ENCODE measurements at regions not wholly inside any gene's neighbourhood (a gene's known extent, or its start where the extent isn't known, plus 50 kb on each side); places are given as distances from the start of the nearest gene placed in this dataset.
A peak's percentile ranks its signal among the peaks of the same experiment; 100 is the strongest.

DNA sequence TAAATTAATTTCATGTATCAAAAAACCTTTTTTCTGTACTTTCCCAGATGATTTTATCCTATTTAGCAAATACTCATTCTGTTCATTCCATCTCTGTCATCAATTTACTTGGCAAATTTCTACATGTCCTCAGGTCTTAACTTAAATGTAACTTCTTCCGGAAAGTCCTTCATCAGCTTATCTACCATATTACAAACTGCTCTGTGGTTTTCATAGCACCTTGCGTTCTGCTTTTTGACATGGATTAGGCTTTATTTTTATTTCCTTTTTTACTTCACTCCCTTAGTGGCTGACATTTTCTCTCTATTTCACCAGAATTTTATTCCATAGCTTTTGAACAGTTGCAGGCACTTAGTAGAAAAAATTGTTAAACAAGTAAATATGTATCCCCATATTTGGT lies 1040.8 kb downstream of the TAF11L14 start:
- peak overlapping the region in 1 of 2 experiments; percentile 15 for H3K27ac ChIP-seq (ENCODE audit: insufficient read depth in 1 of 2, low read depth in 1 of 2, low read length in 2 of 2, poor library complexity in 1 of 2, severe bottlenecking in 2 of 2)
- peak; percentile 25 to 78 (median 60) for DNase-seq
- H3K36me3 ChIP-seq (ENCODE audit: control insufficient read depth in 4 of 4, insufficient read depth in 4 of 4, low read length in 3 of 4), result no peaks in the 10 kb centered on the region
- WGBS (ENCODE audit: insufficient coverage), result 0% methylated on average over 1 of the region's 2 CpGs
- CTCF ChIA-PET, result interaction anchor here (1.0 to 1.4 kb wide), 2 partner anchors 14 to 25 kb away, joined by 3 read pairs; no protein-coding TSS in a partner anchor
- H3K4me3 ChIP-seq (ENCODE audit: control insufficient read depth in 1 of 7, extremely low read depth in 1 of 7, insufficient read depth in 4 of 7, low read depth in 2 of 7, low read length in 6 of 7), result peak overlapping the region in 2 of 7 experiments; percentile 7 to 24
- POLR2A ChIA-PET, result no interaction called here
- H3K4me1 ChIP-seq (ENCODE audit: control extremely low read depth in 1 of 4, control insufficient read depth in 4 of 4, insufficient read depth in 4 of 4, low read length in 3 of 4), result peaks cover 3 to 11% (median 4%) of the 10 kb centered on the region in 4 experiments
- no peaks in the 10 kb centered on the region for H3K27me3 ChIP-seq (replicated peaks in 2 of 5; ENCODE audit: control insufficient read depth in 4 of 5, insufficient read depth in 5 of 5, low read length in 4 of 5)
- H3K9me3 ChIP-seq (ENCODE audit: control extremely low read depth in 1 of 5, control insufficient read depth in 4 of 5, insufficient read depth in 2 of 5, low read depth in 1 of 5, low read length in 4 of 5), result peaks cover 0 to 1% (median 0%) of the 10 kb centered on the region in 5 experiments

DNA sequence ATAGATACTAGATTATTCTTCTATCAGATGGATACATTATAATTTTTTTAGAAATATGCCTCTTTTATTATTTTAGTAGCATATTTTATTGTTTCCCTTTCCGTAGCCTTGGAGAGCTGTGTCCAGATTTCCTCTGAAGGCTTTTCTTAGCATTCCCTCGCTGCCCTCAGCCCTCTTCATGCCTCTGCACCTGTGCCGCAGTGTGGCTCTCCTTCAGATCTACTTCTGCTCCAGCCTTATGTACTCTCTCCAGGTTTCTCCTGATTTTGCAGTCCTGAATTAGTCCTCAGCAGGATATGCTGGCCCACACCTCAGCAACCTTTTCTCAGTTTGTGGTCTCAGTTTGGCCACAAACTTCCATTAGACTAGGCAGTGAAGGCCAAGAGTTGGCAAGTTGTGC lies 1052.0 kb downstream of the TAF11L14 start:
- H3K27me3 ChIP-seq (replicated peaks in 2 of 5; ENCODE audit: control insufficient read depth in 4 of 5, insufficient read depth in 5 of 5, low read length in 4 of 5), result no peaks in the 10 kb centered on the region
- H3K27ac ChIP-seq (ENCODE audit: insufficient read depth in 1 of 2, low read depth in 1 of 2, low read length in 2 of 2, poor library complexity in 1 of 2, severe bottlenecking in 2 of 2), result no peak overlapping the region
- DNase-seq, result no peak
- whole genome bisulfite sequencing (ENCODE audit: insufficient coverage), result 97% methylated on average over 3 of the region's 3 CpGs
- no peaks in the 10 kb centered on the region for H3K36me3 ChIP-seq (ENCODE audit: control insufficient read depth in 4 of 4, insufficient read depth in 4 of 4, low read length in 3 of 4)
- no peaks in the 10 kb centered on the region for H3K9me3 ChIP-seq (ENCODE audit: control extremely low read depth in 1 of 5, control insufficient read depth in 4 of 5, insufficient read depth in 2 of 5, low read depth in 1 of 5, low read length in 4 of 5)
- H3K4me1 ChIP-seq (ENCODE audit: control extremely low read depth in 1 of 4, control insufficient read depth in 4 of 4, insufficient read depth in 4 of 4, low read length in 3 of 4), result no peaks in the 10 kb centered on the region
- H3K4me3 ChIP-seq (ENCODE audit: control insufficient read depth in 1 of 7, extremely low read depth in 1 of 7, insufficient read depth in 4 of 7, low read depth in 2 of 7, low read length in 6 of 7), result no peak overlapping the region
- ChIA-PET CTCF (no interaction called here), POLR2A (no interaction called here)

DNA sequence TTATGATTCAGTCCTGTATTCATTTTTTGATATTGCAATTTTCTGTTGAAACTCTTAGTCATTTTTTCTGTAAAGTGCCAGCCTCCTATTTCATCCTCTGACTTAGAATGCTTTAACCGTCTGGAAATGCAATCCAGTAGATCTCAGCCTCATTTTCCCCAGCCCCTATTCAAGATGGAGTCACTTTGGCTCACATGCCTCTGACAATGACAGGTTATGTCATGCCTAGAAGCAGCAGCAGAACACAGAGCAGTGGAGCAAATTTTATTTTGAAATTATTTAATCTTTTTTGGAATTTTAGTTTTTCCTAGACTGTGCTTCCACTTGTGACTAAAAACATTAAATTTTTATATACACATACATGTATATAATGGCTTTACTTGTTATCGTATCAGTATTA lies 1053.2 kb downstream of the TAF11L14 start:
- Histone ChIP-seq H3K4me3 (ENCODE audit: control insufficient read depth in 1 of 7, extremely low read depth in 1 of 7, insufficient read depth in 4 of 7, low read depth in 2 of 7, low read length in 6 of 7) (no peak overlapping the region), H3K27ac (ENCODE audit: insufficient read depth in 1 of 2, low read depth in 1 of 2, low read length in 2 of 2, poor library complexity in 1 of 2, severe bottlenecking in 2 of 2) (no peak overlapping the region), H3K4me1 (ENCODE audit: control extremely low read depth in 1 of 4, control insufficient read depth in 4 of 4, insufficient read depth in 4 of 4, low read length in 3 of 4) (no peaks in the 10 kb centered on the region), H3K36me3 (ENCODE audit: control insufficient read depth in 4 of 4, insufficient read depth in 4 of 4, low read length in 3 of 4) (no peaks in the 10 kb centered on the region), H3K27me3 (replicated peaks in 2 of 5; ENCODE audit: control insufficient read depth in 4 of 5, insufficient read depth in 5 of 5, low read length in 4 of 5) (no peaks in the 10 kb centered on the region), H3K9me3 (ENCODE audit: control extremely low read depth in 1 of 5, control insufficient read depth in 4 of 5, insufficient read depth in 2 of 5, low read depth in 1 of 5, low read length in 4 of 5) (no peaks in the 10 kb centered on the region)
- POLR2A ChIA-PET, result no interaction called here
- CTCF ChIA-PET, result no interaction called here
- DNase-seq, result no peak
- 100% methylated on average over 1 of the region's 2 CpGs for WGBS (ENCODE audit: insufficient coverage)

DNA sequence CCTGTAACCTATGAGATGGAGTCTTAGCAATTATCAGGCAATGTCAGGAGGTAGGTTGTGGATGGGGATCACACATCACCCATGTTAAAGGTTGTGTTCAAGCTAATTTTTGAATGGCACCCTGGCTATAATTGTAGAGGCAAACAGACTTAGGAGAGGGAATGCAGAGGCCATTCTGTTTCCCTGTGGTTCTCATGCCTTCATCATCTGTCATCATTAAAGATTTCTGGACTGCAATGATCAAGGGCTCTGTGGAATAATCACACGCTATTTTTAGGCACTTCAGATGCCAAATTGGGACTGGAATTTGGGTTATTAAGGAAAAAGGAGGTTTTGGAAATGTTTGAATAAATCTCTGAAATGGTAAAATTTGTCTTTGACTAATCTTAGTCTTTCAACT lies 1065.4 kb downstream of the TAF11L14 start:
- POLR2A ChIA-PET, result no interaction called here
- WGBS (ENCODE audit: insufficient coverage), result 100% methylated on average over 1 of the region's 1 CpG
- CTCF ChIA-PET, result interaction anchor here (1.0 to 3.4 kb wide), 7 partner anchors 12 to 306 kb away, joined by 3 to 23 read pairs (median 6); no protein-coding TSS in a partner anchor
- Histone ChIP-seq H3K9me3 (ENCODE audit: control extremely low read depth in 1 of 5, control insufficient read depth in 4 of 5, insufficient read depth in 2 of 5, low read depth in 1 of 5, low read length in 4 of 5) (no peaks in the 10 kb centered on the region), H3K36me3 (ENCODE audit: control insufficient read depth in 4 of 4, insufficient read depth in 4 of 4, low read length in 3 of 4) (no peaks in the 10 kb centered on the region), H3K27ac (ENCODE audit: insufficient read depth in 1 of 2, low read depth in 1 of 2, low read length in 2 of 2, poor library complexity in 1 of 2, severe bottlenecking in 2 of 2) (no peak overlapping the region), H3K4me3 (ENCODE audit: control insufficient read depth in 1 of 7, extremely low read depth in 1 of 7, insufficient read depth in 4 of 7, low read depth in 2 of 7, low read length in 6 of 7) (no peak overlapping the region), H3K4me1 (ENCODE audit: control extremely low read depth in 1 of 4, control insufficient read depth in 4 of 4, insufficient read depth in 4 of 4, low read length in 3 of 4) (peaks cover 6 to 50% (median 10%) of the 10 kb centered on the region in 4 experiments), H3K27me3 (replicated peaks in 2 of 5; ENCODE audit: control insufficient read depth in 4 of 5, insufficient read depth in 5 of 5, low read length in 4 of 5) (no peaks in the 10 kb centered on the region)
- no peak for DNase-seq

DNA sequence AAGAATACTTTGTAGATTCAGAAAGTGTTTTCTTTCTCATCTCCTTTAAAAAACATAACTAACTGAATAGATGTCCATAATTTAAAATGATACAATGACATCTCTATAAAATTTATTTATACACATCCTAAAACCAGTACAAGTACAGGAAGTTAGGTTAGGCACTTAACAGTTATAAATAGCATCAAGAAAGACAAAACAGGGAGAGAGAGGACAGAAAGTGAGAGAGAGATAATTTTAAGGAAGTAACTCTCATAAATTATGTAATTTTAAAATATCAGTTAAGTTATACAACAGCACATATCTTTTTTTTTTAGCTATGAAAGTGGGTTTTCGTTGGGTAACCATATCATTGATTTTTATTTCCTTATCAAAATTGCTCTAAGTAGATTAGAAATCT lies 1068.6 kb downstream of the TAF11L14 start:
- Histone ChIP-seq H3K36me3 (ENCODE audit: control insufficient read depth in 4 of 4, insufficient read depth in 4 of 4, low read length in 3 of 4) (no peaks in the 10 kb centered on the region), H3K27me3 (replicated peaks in 2 of 5; ENCODE audit: control insufficient read depth in 4 of 5, insufficient read depth in 5 of 5, low read length in 4 of 5) (no peaks in the 10 kb centered on the region), H3K9me3 (ENCODE audit: control extremely low read depth in 1 of 5, control insufficient read depth in 4 of 5, insufficient read depth in 2 of 5, low read depth in 1 of 5, low read length in 4 of 5) (no peaks in the 10 kb centered on the region), H3K4me3 (ENCODE audit: control insufficient read depth in 1 of 7, extremely low read depth in 1 of 7, insufficient read depth in 4 of 7, low read depth in 2 of 7, low read length in 6 of 7) (peak overlapping the region in 2 of 7 experiments; percentile 21 to 36), H3K4me1 (ENCODE audit: control extremely low read depth in 1 of 4, control insufficient read depth in 4 of 4, insufficient read depth in 4 of 4, low read length in 3 of 4) (peaks cover 6 to 51% (median 10%) of the 10 kb centered on the region in 4 experiments), H3K27ac (ENCODE audit: insufficient read depth in 1 of 2, low read depth in 1 of 2, low read length in 2 of 2, poor library complexity in 1 of 2, severe bottlenecking in 2 of 2) (peak overlapping the region; percentile 33 to 77)
- ChIA-PET POLR2A (no interaction called here), CTCF (interaction anchor here (1.1 kb wide), 1 partner anchor 13 kb away, joined by 3 read pairs; no protein-coding TSS in a partner anchor)
- DNase-seq, result peak; percentile 22 to 83 (median 65)
- no CpG with 5 or more reads among the region's 1 CpG for WGBS (ENCODE audit: insufficient coverage)

DNA sequence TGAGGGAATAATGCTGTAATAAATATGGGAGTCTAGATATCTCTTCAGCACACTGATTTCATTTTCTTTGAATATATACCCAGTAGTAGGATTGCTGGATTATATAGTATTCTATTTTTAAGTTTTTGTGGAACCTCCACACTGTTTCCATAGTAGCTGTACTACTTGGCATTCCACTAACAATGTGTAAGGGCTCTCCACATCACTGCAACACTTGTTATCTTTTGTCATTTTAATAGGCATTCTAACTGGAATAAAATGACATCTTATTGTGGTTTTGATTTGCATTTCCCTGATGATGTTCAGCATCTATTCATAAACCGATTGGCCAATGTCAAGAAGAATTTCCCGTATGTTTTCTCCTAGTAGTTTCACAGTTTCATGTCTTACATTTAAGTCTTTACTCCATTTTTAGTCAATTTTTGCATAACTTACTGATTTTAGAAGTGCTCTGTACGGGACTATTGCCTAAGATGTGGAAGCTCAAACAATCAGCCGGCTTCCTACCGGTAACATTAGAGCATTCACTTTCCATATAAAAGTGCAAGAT lies 1078.8 kb downstream of the TAF11L14 start:
- DNase-seq, result no peak
- no peaks in the 10 kb centered on the region for H3K27me3 ChIP-seq (replicated peaks in 2 of 5; ENCODE audit: control insufficient read depth in 4 of 5, insufficient read depth in 5 of 5, low read length in 4 of 5)
- CTCF ChIA-PET, result interaction anchor here (1.8 to 2.3 kb wide), 2 partner anchors 10 to 14 kb away, joined by 7 read pairs; no protein-coding TSS in a partner anchor
- H3K36me3 ChIP-seq (ENCODE audit: control insufficient read depth in 4 of 4, insufficient read depth in 4 of 4, low read length in 3 of 4), result peaks cover 0 to 4% (median 0%) of the 10 kb centered on the region in 4 experiments
- POLR2A ChIA-PET, result no interaction called here
- H3K27ac ChIP-seq (ENCODE audit: insufficient read depth in 1 of 2, low read depth in 1 of 2, low read length in 2 of 2, poor library complexity in 1 of 2, severe bottlenecking in 2 of 2), result no peak overlapping the region
- no peak overlapping the region for H3K4me3 ChIP-seq (ENCODE audit: control insufficient read depth in 1 of 7, extremely low read depth in 1 of 7, insufficient read depth in 4 of 7, low read depth in 2 of 7, low read length in 6 of 7)
- no peaks in the 10 kb centered on the region for H3K4me1 ChIP-seq (ENCODE audit: control extremely low read depth in 1 of 4, control insufficient read depth in 4 of 4, insufficient read depth in 4 of 4, low read length in 3 of 4)
- WGBS (ENCODE audit: insufficient coverage), result 100% methylated on average over 1 of the region's 5 CpGs
- peaks cover 0 to 6% (median 0%) of the 10 kb centered on the region in 5 experiments for H3K9me3 ChIP-seq (ENCODE audit: control extremely low read depth in 1 of 5, control insufficient read depth in 4 of 5, insufficient read depth in 2 of 5, low read depth in 1 of 5, low read length in 4 of 5)

DNA sequence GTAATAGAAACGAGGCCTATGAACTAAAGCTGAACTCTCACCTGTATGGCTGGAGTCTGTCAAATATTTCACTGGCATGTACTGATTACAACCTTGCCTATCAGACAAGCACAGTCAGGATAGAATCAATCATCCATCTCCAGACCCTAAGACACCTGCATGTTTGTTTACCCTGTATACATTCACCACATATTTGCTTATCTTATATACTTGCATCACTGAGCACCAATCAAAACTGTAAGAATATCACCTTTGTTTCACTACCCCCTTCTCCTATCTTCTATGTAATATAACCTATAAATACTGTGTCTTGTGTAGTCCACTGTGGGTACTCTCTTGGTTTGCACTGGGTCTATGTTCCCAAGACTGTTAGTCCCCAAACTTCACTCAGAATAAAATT lies 1085.7 kb downstream of the TAF11L14 start:
- POLR2A ChIA-PET, result no interaction called here
- no peak overlapping the region for H3K27ac ChIP-seq (ENCODE audit: insufficient read depth in 1 of 2, low read depth in 1 of 2, low read length in 2 of 2, poor library complexity in 1 of 2, severe bottlenecking in 2 of 2)
- H3K4me3 ChIP-seq (ENCODE audit: control insufficient read depth in 1 of 7, extremely low read depth in 1 of 7, insufficient read depth in 4 of 7, low read depth in 2 of 7, low read length in 6 of 7), result no peak overlapping the region
- H3K4me1 ChIP-seq (ENCODE audit: control extremely low read depth in 1 of 4, control insufficient read depth in 4 of 4, insufficient read depth in 4 of 4, low read length in 3 of 4), result peaks cover 0 to 4% (median 0%) of the 10 kb centered on the region in 4 experiments
- WGBS (ENCODE audit: insufficient coverage), result no CpG with 5 or more reads among the region's 1 CpG
- no peaks in the 10 kb centered on the region for H3K27me3 ChIP-seq (replicated peaks in 2 of 5; ENCODE audit: control insufficient read depth in 4 of 5, insufficient read depth in 5 of 5, low read length in 4 of 5)
- H3K9me3 ChIP-seq (ENCODE audit: control extremely low read depth in 1 of 5, control insufficient read depth in 4 of 5, insufficient read depth in 2 of 5, low read depth in 1 of 5, low read length in 4 of 5), result peaks cover 0 to 4% (median 0%) of the 10 kb centered on the region in 5 experiments
- DNase-seq, result no peak
- H3K36me3 ChIP-seq (ENCODE audit: control insufficient read depth in 4 of 4, insufficient read depth in 4 of 4, low read length in 3 of 4), result peaks cover 0 to 5% (median 0%) of the 10 kb centered on the region in 4 experiments
- CTCF ChIA-PET, result no interaction called here
